MM.1S (cell line): ENCODE measurements at regions not wholly inside any gene's neighbourhood (a gene's known extent, or its start where the extent isn't known, plus 50 kb on each side); places are given as distances from the start of the nearest gene placed in this dataset.

ENCODE experiments used
- EZH2phosphoT487 ChIP-seq: fragments of 300-600 bp; sonication (generic); IDR thresholded peaks from 2 replicates; pipeline ENCODE4 v1.6.1; 2018; ENCODE audit warnings: antibody characterized with exemption, low read length
- TF ChIP-seq, protein P1 (sequence below): fragments of 300-600 bp; sonication (generic); IDR thresholded peaks from 2 replicates; pipeline ENCODE4 v1.5.1; 2016; ENCODE audit warnings: antibody characterized with exemption, low read length, mixed read lengths

DNA sequence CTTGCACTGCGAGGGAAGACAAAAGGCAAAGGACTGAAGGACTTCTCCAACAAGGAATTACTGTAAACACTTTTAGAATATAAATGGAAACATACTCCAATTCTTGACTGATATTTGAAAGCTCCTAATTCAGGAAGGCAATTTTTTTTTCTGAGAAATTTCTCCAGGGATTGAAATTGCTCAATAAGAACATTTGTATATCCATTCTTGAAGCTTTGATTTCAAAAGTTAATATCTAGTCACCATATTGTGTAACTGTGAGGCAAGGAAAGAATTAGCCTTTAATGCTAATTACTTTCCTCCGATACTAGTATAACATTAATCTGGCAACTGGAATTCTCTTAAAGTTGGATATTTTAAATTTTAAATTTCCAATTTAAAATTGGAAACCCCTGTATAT, 188.4 kb upstream of the COL1A2 start:
- TF ChIP-seq, protein P1, sequence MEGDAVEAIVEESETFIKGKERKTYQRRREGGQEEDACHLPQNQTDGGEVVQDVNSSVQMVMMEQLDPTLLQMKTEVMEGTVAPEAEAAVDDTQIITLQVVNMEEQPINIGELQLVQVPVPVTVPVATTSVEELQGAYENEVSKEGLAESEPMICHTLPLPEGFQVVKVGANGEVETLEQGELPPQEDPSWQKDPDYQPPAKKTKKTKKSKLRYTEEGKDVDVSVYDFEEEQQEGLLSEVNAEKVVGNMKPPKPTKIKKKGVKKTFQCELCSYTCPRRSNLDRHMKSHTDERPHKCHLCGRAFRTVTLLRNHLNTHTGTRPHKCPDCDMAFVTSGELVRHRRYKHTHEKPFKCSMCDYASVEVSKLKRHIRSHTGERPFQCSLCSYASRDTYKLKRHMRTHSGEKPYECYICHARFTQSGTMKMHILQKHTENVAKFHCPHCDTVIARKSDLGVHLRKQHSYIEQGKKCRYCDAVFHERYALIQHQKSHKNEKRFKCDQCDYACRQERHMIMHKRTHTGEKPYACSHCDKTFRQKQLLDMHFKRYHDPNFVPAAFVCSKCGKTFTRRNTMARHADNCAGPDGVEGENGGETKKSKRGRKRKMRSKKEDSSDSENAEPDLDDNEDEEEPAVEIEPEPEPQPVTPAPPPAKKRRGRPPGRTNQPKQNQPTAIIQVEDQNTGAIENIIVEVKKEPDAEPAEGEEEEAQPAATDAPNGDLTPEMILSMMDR = no peak
- TF ChIP-seq EZH2phosphoT487 = no peak
